NCI-H345 (cell line): ENCODE measurements at regions not wholly inside any gene's neighbourhood (a gene's known extent, or its start where the extent isn't known, plus 50 kb on each side); places are given as distances from the start of the nearest gene placed in this dataset.
A peak's percentile ranks its signal among the peaks of the same experiment; 100 is the strongest.
"Not testable (repeated sequence)": the region's sequence is repeated elsewhere in the genome, so short reads cannot be mapped to it uniquely, and the experiment has no call there.

Experiments
- DNase-seq: peaks from one replicate; lab custom pipeline; 2025; lab: John Stamatoyannopoulos, UW

- DNase-seq, result no peak
These were observed 66.7 kb upstream of the EIF5 start for GRCh38 chr14:103267226-103267910.

- no peak for DNase-seq
These were observed 62.8 kb upstream of the EIF5 start for GRCh38 chr14:103271189-103271588.

GRCh38 chr14:103273145-103273744 is 60.8 kb upstream of the EIF5 start:
- DNase-seq, result no peak

- DNase-seq, result no peak
These were observed 60.1 kb upstream of the EIF5 start for GRCh38 chr14:103273745-103274615.

GRCh38 chr14:103275000-103275399 is 59.0 kb upstream of the EIF5 start:
- no peak for DNase-seq

GRCh38 chr14:103277931-103278330 is 56.1 kb upstream of the EIF5 start:
- DNase-seq, result no peak

- DNase-seq, result no peak
These were observed 54.7 kb upstream of the EIF5 start for GRCh38 chr14:103279142-103280025.

- no peak for DNase-seq
These were observed 53.6 kb upstream of the EIF5 start for GRCh38 chr14:103280278-103280928.

- DNase-seq, result peak; percentile 15
These were observed 52.4 kb upstream of the EIF5 start for GRCh38 chr14:103281496-103282231.

GRCh38 chr14:103282309-103282708 is 51.7 kb upstream of the EIF5 start:
- DNase-seq, result not testable (repeated sequence)

GRCh38 chr14:103282932-103283331 is 51.1 kb upstream of the EIF5 start:
- DNase-seq, result no peak

- no peak for DNase-seq
These were observed 50.1 kb upstream of the EIF5 start for GRCh38 chr14:103283916-103284315.
